ENCODE measurements at regions not wholly inside any gene's neighbourhood (a gene's known extent, or its start where the extent isn't known, plus 50 kb on each side); places are given as distances from the start of the nearest gene placed in this dataset.

DNA sequence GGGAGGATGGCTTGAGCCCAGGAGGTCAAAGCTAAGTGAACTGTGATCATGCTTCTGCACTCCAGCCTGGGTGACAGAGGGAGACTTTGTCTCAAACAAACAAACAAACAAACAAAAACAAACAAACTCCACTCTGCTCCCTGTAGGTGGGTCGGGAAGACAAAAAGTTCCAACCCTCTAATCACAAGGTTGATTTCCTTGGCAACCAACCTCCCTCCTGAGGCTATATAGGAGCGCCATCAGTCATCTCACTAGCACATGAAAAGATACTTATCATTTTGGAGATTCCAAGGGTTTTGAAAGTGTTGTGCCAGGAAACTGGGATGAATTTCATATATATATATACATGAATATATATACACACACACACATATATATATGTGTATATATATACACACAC lies 160.5 kb downstream of the TUSC1 start:
- TF ChIP-seq EGR1 (IDR thresholded peaks at IDR 0.05): no peak
- TF ChIP-seq, protein P1, sequence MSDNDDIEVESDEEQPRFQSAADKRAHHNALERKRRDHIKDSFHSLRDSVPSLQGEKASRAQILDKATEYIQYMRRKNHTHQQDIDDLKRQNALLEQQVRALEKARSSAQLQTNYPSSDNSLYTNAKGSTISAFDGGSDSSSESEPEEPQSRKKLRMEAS (IDR thresholded peaks at IDR 0.05): no peak
- TF ChIP-seq NFIC (IDR thresholded peaks at IDR 0.05): no peak
- TF ChIP-seq RAD21 (IDR thresholded peaks at IDR 0.05; ENCODE audit: low read depth): no peak
- no peak for TF ChIP-seq EP300 (IDR thresholded peaks at IDR 0.05; ENCODE audit: borderline replicate concordance)
- no peak for TF ChIP-seq TEAD4 (IDR thresholded peaks at IDR 0.05)
- TF ChIP-seq YY1 (IDR thresholded peaks at IDR 0.05; ENCODE audit: low read depth): no peak
- TF ChIP-seq ZBTB7A (IDR thresholded peaks at IDR 0.05; ENCODE audit: low read depth): no peak

- no peak for TF ChIP-seq TAF1 (IDR thresholded peaks at IDR 0.05; ENCODE audit: low read depth)
- TF ChIP-seq NFIC (IDR thresholded peaks at IDR 0.05): no peak
- TF ChIP-seq CREB1 (IDR thresholded peaks at IDR 0.05; ENCODE audit: low read depth): no peak
- TF ChIP-seq TEAD4 (IDR thresholded peaks at IDR 0.05): no peak
- TF ChIP-seq ZBTB7A (IDR thresholded peaks at IDR 0.05; ENCODE audit: low read depth): no peak
- TF ChIP-seq, protein P2, sequence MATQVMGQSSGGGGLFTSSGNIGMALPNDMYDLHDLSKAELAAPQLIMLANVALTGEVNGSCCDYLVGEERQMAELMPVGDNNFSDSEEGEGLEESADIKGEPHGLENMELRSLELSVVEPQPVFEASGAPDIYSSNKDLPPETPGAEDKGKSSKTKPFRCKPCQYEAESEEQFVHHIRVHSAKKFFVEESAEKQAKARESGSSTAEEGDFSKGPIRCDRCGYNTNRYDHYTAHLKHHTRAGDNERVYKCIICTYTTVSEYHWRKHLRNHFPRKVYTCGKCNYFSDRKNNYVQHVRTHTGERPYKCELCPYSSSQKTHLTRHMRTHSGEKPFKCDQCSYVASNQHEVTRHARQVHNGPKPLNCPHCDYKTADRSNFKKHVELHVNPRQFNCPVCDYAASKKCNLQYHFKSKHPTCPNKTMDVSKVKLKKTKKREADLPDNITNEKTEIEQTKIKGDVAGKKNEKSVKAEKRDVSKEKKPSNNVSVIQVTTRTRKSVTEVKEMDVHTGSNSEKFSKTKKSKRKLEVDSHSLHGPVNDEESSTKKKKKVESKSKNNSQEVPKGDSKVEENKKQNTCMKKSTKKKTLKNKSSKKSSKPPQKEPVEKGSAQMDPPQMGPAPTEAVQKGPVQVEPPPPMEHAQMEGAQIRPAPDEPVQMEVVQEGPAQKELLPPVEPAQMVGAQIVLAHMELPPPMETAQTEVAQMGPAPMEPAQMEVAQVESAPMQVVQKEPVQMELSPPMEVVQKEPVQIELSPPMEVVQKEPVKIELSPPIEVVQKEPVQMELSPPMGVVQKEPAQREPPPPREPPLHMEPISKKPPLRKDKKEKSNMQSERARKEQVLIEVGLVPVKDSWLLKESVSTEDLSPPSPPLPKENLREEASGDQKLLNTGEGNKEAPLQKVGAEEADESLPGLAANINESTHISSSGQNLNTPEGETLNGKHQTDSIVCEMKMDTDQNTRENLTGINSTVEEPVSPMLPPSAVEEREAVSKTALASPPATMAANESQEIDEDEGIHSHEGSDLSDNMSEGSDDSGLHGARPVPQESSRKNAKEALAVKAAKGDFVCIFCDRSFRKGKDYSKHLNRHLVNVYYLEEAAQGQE (IDR thresholded peaks at IDR 0.05; ENCODE audit: low read depth): no peak
- TF ChIP-seq, protein P3, sequence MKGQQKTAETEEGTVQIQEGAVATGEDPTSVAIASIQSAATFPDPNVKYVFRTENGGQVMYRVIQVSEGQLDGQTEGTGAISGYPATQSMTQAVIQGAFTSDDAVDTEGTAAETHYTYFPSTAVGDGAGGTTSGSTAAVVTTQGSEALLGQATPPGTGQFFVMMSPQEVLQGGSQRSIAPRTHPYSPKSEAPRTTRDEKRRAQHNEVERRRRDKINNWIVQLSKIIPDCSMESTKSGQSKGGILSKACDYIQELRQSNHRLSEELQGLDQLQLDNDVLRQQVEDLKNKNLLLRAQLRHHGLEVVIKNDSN (IDR thresholded peaks at IDR 0.05): no peak
- no peak for TF ChIP-seq TCF12 (IDR thresholded peaks at IDR 0.05; ENCODE audit: low read depth)
- TF ChIP-seq YY1 (IDR thresholded peaks at IDR 0.05; ENCODE audit: low read depth): no peak
- TF ChIP-seq EP300 (IDR thresholded peaks at IDR 0.05; ENCODE audit: borderline replicate concordance): no peak
- TF ChIP-seq RAD21 (IDR thresholded peaks at IDR 0.05; ENCODE audit: low read depth): no peak
- TF ChIP-seq EGR1 (IDR thresholded peaks at IDR 0.05): no peak
- TF ChIP-seq FOXM1 (IDR thresholded peaks at IDR 0.05; ENCODE audit: borderline replicate concordance, low read depth): no peak
- TF ChIP-seq CEBPB (IDR thresholded peaks at IDR 0.05): no peak
- TF ChIP-seq, protein P1 (IDR thresholded peaks at IDR 0.05): no peak
Observed at GRCh38 chr9:25513509-25514033, 164.7 kb downstream of the TUSC1 start.

- no peak for TF ChIP-seq EP300 (IDR thresholded peaks at IDR 0.05; ENCODE audit: borderline replicate concordance)
- no peak for TF ChIP-seq YY1 (IDR thresholded peaks at IDR 0.05; ENCODE audit: low read depth)
Observed at GRCh38 chr9:25505644-25506043, 172.6 kb downstream of the TUSC1 start.

DNA sequence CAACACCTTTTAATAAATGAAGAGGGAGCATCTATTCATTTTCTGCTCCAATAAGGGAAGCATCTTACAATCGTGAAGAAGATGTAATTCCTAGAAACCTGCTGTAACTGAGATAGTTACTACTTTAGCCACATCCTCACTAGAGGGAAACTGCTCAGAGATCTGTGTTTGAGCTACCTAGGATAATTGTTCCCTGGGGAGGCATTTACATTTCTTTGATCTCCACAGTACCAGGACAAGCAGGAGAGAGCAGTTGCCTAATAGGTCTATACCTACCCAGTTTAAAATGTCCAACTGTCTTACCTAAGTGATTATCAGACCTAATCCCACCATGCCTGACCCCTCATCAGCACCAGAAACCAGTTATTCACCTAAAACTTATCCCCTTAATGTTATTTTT lies 196.9 kb downstream of the TUSC1 start:
- TF ChIP-seq TEAD4 (IDR thresholded peaks at IDR 0.05) (no peak), NFIC (IDR thresholded peaks at IDR 0.05) (no peak), TCF12 (IDR thresholded peaks at IDR 0.05; ENCODE audit: low read depth) (no peak), YY1 (IDR thresholded peaks at IDR 0.05; ENCODE audit: low read depth) (no peak), TAF1 (IDR thresholded peaks at IDR 0.05; ENCODE audit: low read depth) (no peak), EGR1 (IDR thresholded peaks at IDR 0.05) (no peak), FOXM1 (IDR thresholded peaks at IDR 0.05; ENCODE audit: borderline replicate concordance, low read depth) (no peak), CREB1 (IDR thresholded peaks at IDR 0.05; ENCODE audit: low read depth) (no peak), RAD21 (IDR thresholded peaks at IDR 0.05; ENCODE audit: low read depth) (no peak), CEBPB (IDR thresholded peaks at IDR 0.05) (no peak), ZBTB7A (IDR thresholded peaks at IDR 0.05; ENCODE audit: low read depth) (no peak), EP300 (IDR thresholded peaks at IDR 0.05; ENCODE audit: borderline replicate concordance) (no peak)
- TF ChIP-seq, protein P2 (IDR thresholded peaks at IDR 0.05; ENCODE audit: low read depth): no peak
- TF ChIP-seq, protein P3 (IDR thresholded peaks at IDR 0.05): no peak
- TF ChIP-seq, protein P1 (IDR thresholded peaks at IDR 0.05): no peak

- TF ChIP-seq TAF1 (IDR thresholded peaks at IDR 0.05; ENCODE audit: low read depth) (no peak), TEAD4 (IDR thresholded peaks at IDR 0.05) (no peak), CREB1 (IDR thresholded peaks at IDR 0.05; ENCODE audit: low read depth) (no peak), FOXM1 (IDR thresholded peaks at IDR 0.05; ENCODE audit: borderline replicate concordance, low read depth) (no peak), TCF12 (IDR thresholded peaks at IDR 0.05; ENCODE audit: low read depth) (no peak), EP300 (IDR thresholded peaks at IDR 0.05; ENCODE audit: borderline replicate concordance) (no peak), EGR1 (IDR thresholded peaks at IDR 0.05) (no peak), ZBTB7A (IDR thresholded peaks at IDR 0.05; ENCODE audit: low read depth) (no peak), CEBPB (IDR thresholded peaks at IDR 0.05) (no peak)
- TF ChIP-seq, protein P2 (IDR thresholded peaks at IDR 0.05; ENCODE audit: low read depth): no peak
Observed at GRCh38 chr9:25480696-25481095, 197.5 kb downstream of the TUSC1 start.
